ENCODE measurements at regions not wholly inside any gene's neighbourhood (a gene's known extent, or its start where the extent isn't known, plus 50 kb on each side); places are given as distances from the start of the nearest gene placed in this dataset.

- TF ChIP-seq CTCF (conservative IDR thresholded peaks at IDR 0.05; ENCODE audit: low read depth, low read length) (no peak), EZH2 (IDR thresholded peaks at IDR 0.05; ENCODE audit: low read length, unreplicated experiment) (no peak)
Measured at GRCh38 chr4:117821834-117822233, 212.5 kb upstream of the NDST3 start.

Data from PC-3 (cell line).